GM19023 (cell line): ENCODE measurements at regions not wholly inside any gene's neighbourhood (a gene's known extent, or its start where the extent isn't known, plus 50 kb on each side); places are given as distances from the start of the nearest gene placed in this dataset.

Source experiments
- ATAC-seq: cut with Tn5 transposase; IDR thresholded peaks from one replicate; pipeline ENCODE4 v1.9.1; 2021; ENCODE audit warnings: mild to moderate bottlenecking, moderate library complexity; ENCODE audit not compliant: unreplicated experiment

- no peak for ATAC-seq
Measured at GRCh38 chr20:60354024-60354580, 395.9 kb downstream of the CDH26 start.

- no peak for ATAC-seq
Measured at GRCh38 chr20:60358101-60358500, 399.9 kb downstream of the CDH26 start.

GRCh38 chr20:60359010-60359409 lies 400.8 kb downstream of the CDH26 start:
- ATAC-seq = no peak

GRCh38 chr20:60361761-60362395 lies 403.7 kb downstream of the CDH26 start:
- ATAC-seq = no peak

GRCh38 chr20:60362531-60362930 lies 404.3 kb downstream of the CDH26 start:
- ATAC-seq = no peak

GRCh38 chr20:60363698-60364097 lies 405.5 kb downstream of the CDH26 start:
- no peak for ATAC-seq

- ATAC-seq = no peak
Measured at GRCh38 chr20:60365064-60365666, 406.9 kb downstream of the CDH26 start.

- ATAC-seq = no peak
Measured at GRCh38 chr20:60365882-60366281, 407.7 kb downstream of the CDH26 start.

- ATAC-seq = no peak
Measured at GRCh38 chr20:60371384-60371783, 413.2 kb downstream of the CDH26 start.

GRCh38 chr20:60372275-60372674 lies 414.1 kb downstream of the CDH26 start:
- ATAC-seq = no peak

- ATAC-seq = no peak
Measured at GRCh38 chr20:60372822-60373221, 414.6 kb downstream of the CDH26 start.

- ATAC-seq = no peak
Measured at GRCh38 chr20:60378620-60379019, 420.4 kb downstream of the CDH26 start.

GRCh38 chr20:60381643-60382400 lies 423.6 kb downstream of the CDH26 start:
- no peak for ATAC-seq

- no peak for ATAC-seq
Measured at GRCh38 chr20:60389441-60389840, 431.2 kb downstream of the CDH26 start.

GRCh38 chr20:60389882-60390281 lies 431.7 kb downstream of the CDH26 start:
- ATAC-seq = no peak

GRCh38 chr20:60395991-60396390 lies 437.8 kb downstream of the CDH26 start:
- no peak for ATAC-seq

GRCh38 chr20:60400567-60400966 lies 442.3 kb downstream of the CDH26 start:
- no peak for ATAC-seq

GRCh38 chr20:60402189-60403058 lies 444.2 kb downstream of the CDH26 start:
- no peak for ATAC-seq

GRCh38 chr20:60403105-60403741 lies 445.0 kb downstream of the CDH26 start:
- no peak for ATAC-seq

- no peak for ATAC-seq
Measured at GRCh38 chr20:60407011-60407771, 449.0 kb downstream of the CDH26 start.
